Calu3 (cell line): ENCODE measurements at regions not wholly inside any gene's neighbourhood (a gene's known extent, or its start where the extent isn't known, plus 50 kb on each side); places are given as distances from the start of the nearest gene placed in this dataset.

Experiments used
- BruUV-seq: library from RNA; stranded (reverse); fragments of 400-500 nt; replicated peaks from 2 replicates; lab custom pipeline; 2021; lab: Mats Ljungman, UMichigan
- CTCF ChIA-PET: fragments of 300-600 bp; sonication (Branson Sonifier 250); formaldehyde crosslinking; loops from one replicate; lab custom pipeline; 2022; ENCODE audit warnings: antibody characterized with exemption; lab: Charles Lee
- DNase-seq: peaks from one replicate; pipeline ENCODE4 v3.0.0; 2022
- H3K27ac Mint-ChIP-seq: one replicate; pipeline ENCODE4 v1.8.0; 2022; ENCODE audit warnings: mixed read lengths; ENCODE audit not compliant: unreplicated experiment
- H3K27me3 Mint-ChIP-seq: one replicate; pipeline ENCODE4 v1.8.0; 2022; ENCODE audit warnings: mixed read lengths; ENCODE audit not compliant: unreplicated experiment
- H3K36me3 Mint-ChIP-seq: one replicate; pipeline ENCODE4 v1.8.0; 2022; ENCODE audit warnings: mild to moderate bottlenecking, moderate library complexity, mixed read lengths; ENCODE audit not compliant: insufficient read depth, unreplicated experiment
- H3K4me1 Mint-ChIP-seq: one replicate; pipeline ENCODE4 v1.8.0; 2022; ENCODE audit warnings: mild to moderate bottlenecking, low read depth, mixed read lengths; ENCODE audit not compliant: unreplicated experiment
- H3K4me3 Mint-ChIP-seq: one replicate; pipeline ENCODE4 v1.8.0; 2022; ENCODE audit warnings: mild to moderate bottlenecking, low read depth, moderate library complexity, mixed read lengths; ENCODE audit not compliant: unreplicated experiment
- H3K9me3 Mint-ChIP-seq: one replicate; pipeline ENCODE4 v1.8.0; 2022; ENCODE audit warnings: low read depth, mixed read lengths; ENCODE audit not compliant: unreplicated experiment
- CTCF ChIP-seq: fragments of 200-600 bp; IDR thresholded peaks from one replicate; pipeline ENCODE4 v1.8.0; 2022; ENCODE audit warnings: antibody characterized with exemption; ENCODE audit not compliant: unreplicated experiment
- intact Hi-C: fragments of 100-400 bp; cut with micrococcal nuclease; formaldehyde crosslinking; loops from one replicate; pipeline ENCODE4 v1.10.0; 2022; ENCODE audit not compliant: unreplicated experiment

GRCh38 chr16:17566656-17567450 lies 96.1 kb upstream of the XYLT1 start:
- Mint-ChIP-seq H3K4me1 (peaks cover 13% of the 10 kb centered on the region), H3K27me3 (no peaks in the 10 kb centered on the region), H3K36me3 (no peaks in the 10 kb centered on the region), H3K4me3 (no peak overlapping the region), H3K27ac (no peak overlapping the region), H3K9me3 (peaks cover 2% of the 10 kb centered on the region)
- TF ChIP-seq CTCF, result no peak
- intact Hi-C loops, result no loop called here
- BruUV-seq, result no TSS peak
- CTCF ChIA-PET, result no interaction called here
- no peak for DNase-seq

- Mint-ChIP-seq H3K9me3 (peaks cover 2% of the 10 kb centered on the region), H3K4me1 (peaks cover 6% of the 10 kb centered on the region), H3K27ac (no peak overlapping the region), H3K27me3 (no peaks in the 10 kb centered on the region), H3K4me3 (no peak overlapping the region), H3K36me3 (no peaks in the 10 kb centered on the region)
- no peak for TF ChIP-seq CTCF
- DNase-seq, result no peak
- intact Hi-C loops, result no loop called here
- no TSS peak for BruUV-seq
- CTCF ChIA-PET, result interaction anchor here (0.7 to 0.8 kb wide), 2 partner anchors 11 to 606 kb away, joined by 3 read pairs; no protein-coding TSS in a partner anchor
These were observed 95.3 kb upstream of the XYLT1 start for GRCh38 chr16:17566075-17566474.

DNA sequence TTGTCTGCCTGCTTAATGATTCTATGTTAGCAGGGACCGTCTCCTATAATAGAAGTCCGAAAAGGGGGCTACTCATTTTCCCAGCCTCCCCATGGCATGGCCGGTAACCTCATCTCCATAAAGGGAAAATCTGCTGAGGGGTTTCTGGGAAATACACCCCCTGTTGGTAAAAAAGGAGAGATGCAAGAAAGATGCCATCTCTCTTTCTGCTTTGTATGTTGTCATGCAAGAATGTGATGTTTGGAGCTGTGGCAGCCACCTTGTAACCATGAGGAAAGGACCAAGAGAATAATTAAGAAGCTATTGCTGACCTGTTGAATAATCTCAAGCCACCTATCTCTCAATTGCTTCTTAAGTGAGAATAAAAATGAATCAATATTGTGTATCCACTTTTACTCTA lies 94.8 kb upstream of the XYLT1 start:
- DNase-seq, result no peak
- no peak for TF ChIP-seq CTCF
- CTCF ChIA-PET, result interaction anchor here (0.7 to 0.8 kb wide), 2 partner anchors 12 to 606 kb away, joined by 3 read pairs; no protein-coding TSS in a partner anchor
- H3K36me3 Mint-ChIP-seq, result no peaks in the 10 kb centered on the region
- H3K27ac Mint-ChIP-seq, result no peak overlapping the region
- H3K4me3 Mint-ChIP-seq, result no peak overlapping the region
- intact Hi-C loops, result no loop called here
- no peaks in the 10 kb centered on the region for H3K27me3 Mint-ChIP-seq
- peaks cover 2% of the 10 kb centered on the region for H3K9me3 Mint-ChIP-seq
- BruUV-seq, result no TSS peak
- H3K4me1 Mint-ChIP-seq, result peaks cover under 1% of the 10 kb centered on the region

DNA sequence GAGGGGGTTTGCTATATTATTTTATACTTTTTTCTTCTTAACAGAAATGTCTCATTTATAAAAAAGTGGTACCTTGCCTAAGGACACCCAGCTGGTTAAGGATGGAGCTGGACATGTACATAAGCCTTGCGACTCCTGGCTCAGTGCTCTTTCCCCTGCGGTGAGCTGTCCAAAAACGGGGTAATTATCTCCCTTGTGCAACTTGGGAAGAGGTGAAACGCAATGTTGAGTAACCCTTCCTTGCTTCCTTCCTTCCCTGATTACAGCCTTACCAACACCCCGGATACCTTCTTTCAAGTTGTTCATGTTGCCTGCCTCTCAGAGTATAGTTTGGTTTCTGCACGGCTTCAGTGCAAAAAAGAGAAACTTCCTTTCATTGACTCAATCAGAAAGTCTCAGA lies 94.1 kb upstream of the XYLT1 start:
- CTCF ChIA-PET, result no interaction called here
- BruUV-seq, result no TSS peak
- Mint-ChIP-seq H3K27me3 (no peaks in the 10 kb centered on the region), H3K36me3 (no peaks in the 10 kb centered on the region), H3K9me3 (peaks cover 2% of the 10 kb centered on the region), H3K27ac (no peak overlapping the region), H3K4me1 (no peaks in the 10 kb centered on the region), H3K4me3 (no peak overlapping the region)
- TF ChIP-seq CTCF, result no peak
- intact Hi-C loops, result no loop called here
- DNase-seq, result no peak
